CD14-positive monocyte (primary cell): ENCODE measurements at regions not wholly inside any gene's neighbourhood (a gene's known extent, or its start where the extent isn't known, plus 50 kb on each side); places are given as distances from the start of the nearest gene placed in this dataset.

Source experiments
- DNase-seq, 3 donors: peaks; one replicate each; pipeline ENCODE4 v3.0.0-alpha.2; 2011 to 2022
- H2AFZ ChIP-seq: 2 replicates; pipeline ENCODE4 v1.6.0; 2012; ENCODE audit warnings: mild to moderate bottlenecking, low read depth, low read length, inconsistent platforms; ENCODE audit not compliant: insufficient read depth, poor library complexity, severe bottlenecking
- H3K27ac ChIP-seq, 2 donors: 1 replicate in 1 of 2; 2 replicates in 1 of 2; pipeline ENCODE4 v1.5.1; 2012 to 2013; ENCODE audit warnings: low read length in 2 of 2, control low read depth in 1 of 2, inconsistent platforms in 1 of 2, low read depth in 1 of 2, mild to moderate bottlenecking in 1 of 2
- H3K27me3 ChIP-seq, 2 donors: one replicate each; pipeline versions ENCODE4 v1.6.0 to v1.6.1; 2011 to 2013; ENCODE audit warnings: low read length in 2 of 2; ENCODE audit not compliant: control insufficient read depth in 2 of 2, insufficient read depth in 2 of 2
- H3K36me3 ChIP-seq, 2 donors: replicated peaks in 1 of 2; 1 replicate in 1 of 2; 2 replicates in 1 of 2; pipeline versions ENCODE4 v1.5.1 to v1.6.1; 2012 to 2013; ENCODE audit warnings: low read length in 2 of 2, control low read depth in 1 of 2, inconsistent platforms in 1 of 2, mild to moderate bottlenecking in 1 of 2; ENCODE audit not compliant: insufficient read depth in 2 of 2, control insufficient read depth in 1 of 2
- H3K4me1 ChIP-seq, 2 donors: 1 replicate in 1 of 2; 2 replicates in 1 of 2; pipeline versions ENCODE4 v1.5.1 to v1.6.1; 2012 to 2013; ENCODE audit warnings: low read length in 2 of 2, control low read depth in 1 of 2, inconsistent platforms in 1 of 2, mild to moderate bottlenecking in 1 of 2, moderate library complexity in 1 of 2; ENCODE audit not compliant: insufficient read depth in 2 of 2, control insufficient read depth in 1 of 2
- H3K4me2 ChIP-seq: replicated peaks from 2 replicates; pipeline ENCODE3; 2012; ENCODE audit warnings: low read length, moderate library complexity, mild to moderate bottlenecking; ENCODE audit not compliant: poor library complexity, severe bottlenecking; ENCODE audit errors: extremely low read depth
- H3K4me3 ChIP-seq, 3 experiments: fragments of 200-600 bp in 1 of 3; sonication (generic) in 1 of 3; replicated peaks in 1 of 3; 1 replicate in 2 of 3; 2 replicates in 1 of 3; pipeline ENCODE4 v1.5.1; 2011 to 2013; ENCODE audit warnings: low read length in 3 of 3, mild to moderate bottlenecking in 3 of 3, control low read depth in 2 of 3, low read depth in 2 of 3, inconsistent platforms in 1 of 3, moderate library complexity in 1 of 3
- H3K79me2 ChIP-seq: 2 replicates; pipeline ENCODE4 v1.6.0; 2012; ENCODE audit warnings: mild to moderate bottlenecking, control low read depth, inconsistent platforms, low read length, moderate library complexity; ENCODE audit not compliant: insufficient read depth
- H3K9ac ChIP-seq: 2 replicates; pipeline ENCODE4 v1.6.0; 2017; ENCODE audit warnings: low read length, mild to moderate bottlenecking; ENCODE audit not compliant: insufficient read depth, poor library complexity, severe bottlenecking
- H3K9me3 ChIP-seq, 2 donors: replicated peaks in 1 of 2; 1 replicate in 1 of 2; 2 replicates in 1 of 2; pipeline versions ENCODE4 v1.5.1 to v1.6.1; 2012 to 2013; ENCODE audit warnings: low read length in 2 of 2, control low read depth in 1 of 2; ENCODE audit not compliant: control insufficient read depth in 1 of 2, insufficient read depth in 1 of 2
- H4K20me1 ChIP-seq: 2 replicates; pipeline ENCODE4 v1.6.0; 2012; ENCODE audit warnings: mild to moderate bottlenecking, low read length, control low read depth, moderate library complexity; ENCODE audit not compliant: insufficient read depth
- H3K27ac Mint-ChIP-seq, 7 donors: one replicate each; pipeline ENCODE4 v1.8.0; 2020; ENCODE audit warnings: mild to moderate bottlenecking in 7 of 7, mixed read lengths in 7 of 7, moderate library complexity in 6 of 7, inconsistent platforms in 2 of 7
- H3K27me3 Mint-ChIP-seq, 3 donors: one replicate each; pipeline ENCODE4 v1.8.0; 2021 to 2022; ENCODE audit warnings: low read depth in 3 of 3, mild to moderate bottlenecking in 3 of 3, mixed read lengths in 3 of 3, moderate library complexity in 3 of 3, inconsistent platforms in 1 of 3
- H3K36me3 Mint-ChIP-seq, 2 donors: one replicate each; pipeline ENCODE4 v1.8.0; 2020; ENCODE audit warnings: mixed read lengths in 2 of 2, inconsistent platforms in 1 of 2, mild to moderate bottlenecking in 1 of 2
- H3K4me1 Mint-ChIP-seq: one replicate; pipeline ENCODE4 v1.8.0; 2020; ENCODE audit warnings: mild to moderate bottlenecking, mixed read lengths
- H3K4me3 Mint-ChIP-seq, 2 donors: one replicate each; pipeline ENCODE4 v1.8.0; 2020; ENCODE audit warnings: mild to moderate bottlenecking in 2 of 2, mixed read lengths in 2 of 2, moderate library complexity in 1 of 2
- H3K9me3 Mint-ChIP-seq, 7 donors: one replicate each; pipeline ENCODE4 v1.8.0; 2020 to 2022; ENCODE audit warnings: mixed read lengths in 7 of 7, mild to moderate bottlenecking in 6 of 7, moderate library complexity in 6 of 7, inconsistent platforms in 2 of 7
- WGBS: methylation state at CpG from one replicate; pipeline ENCODE4 v1.1.5; 2013; ENCODE audit warnings: missing lambda C conversion rate; ENCODE audit not compliant: insufficient coverage; 5-methylcytosine and 5-hydroxymethylcytosine counted together
- intact Hi-C, 2 donors: fragments of 100-400 bp; cut with micrococcal nuclease; formaldehyde crosslinking; loops; one replicate each; pipeline versions ENCODE4 v1.15.0 to v1.15.1; 2023
- TF ChIP-seq, protein P1 (sequence below): fragments of 200-600 bp; IDR thresholded peaks from one replicate; pipeline ENCODE4 v1.8.0; 2022; ENCODE audit warnings: antibody characterized with exemption, mild to moderate bottlenecking

DNA sequence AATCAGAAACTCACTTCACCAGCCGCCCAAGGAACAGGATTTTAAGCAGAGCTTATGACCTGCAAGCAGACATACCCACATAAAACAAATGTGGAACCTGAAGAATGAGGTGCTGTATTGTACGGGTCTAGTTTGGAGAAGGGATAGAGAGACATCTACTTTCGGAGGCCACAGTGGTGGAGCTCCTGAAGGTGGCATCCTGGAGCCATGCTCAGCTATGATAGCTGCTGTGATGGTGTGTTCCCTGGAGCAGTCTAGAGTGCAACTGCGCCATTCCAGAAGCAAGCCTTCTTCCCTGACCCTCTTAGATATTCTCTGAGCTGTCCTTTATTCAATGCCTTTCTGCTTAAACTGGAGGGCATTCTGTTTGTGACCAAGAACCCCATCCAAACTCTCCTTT lies 402.6 kb downstream of the FUT8 start:
- Histone ChIP-seq H3K4me2 (no peak overlapping the region), H3K36me3 (no peaks in the 10 kb centered on the region), H3K9ac (no peak overlapping the region), H3K27me3 (no peaks in the 10 kb centered on the region), H3K27ac (no peak overlapping the region), H2AFZ (no peak overlapping the region), H3K4me3 (no peak overlapping the region), H4K20me1 (no peaks in the 10 kb centered on the region), H3K9me3 (no peaks in the 10 kb centered on the region), H3K79me2 (no peaks in the 10 kb centered on the region), H3K4me1 (no peaks in the 10 kb centered on the region)
- Mint-ChIP-seq H3K27me3 (peaks cover 0 to 3% (median 3%) of the 10 kb centered on the region in 3 donors), H3K27ac (no peak overlapping the region), H3K36me3 (no peaks in the 10 kb centered on the region), H3K4me1 (no peaks in the 10 kb centered on the region), H3K4me3 (no peak overlapping the region), H3K9me3 (no peaks in the 10 kb centered on the region)
- no CpG with 5 or more reads among the region's 4 CpGs for WGBS
- intact Hi-C loops: no loop called here
- no peak for DNase-seq
- TF ChIP-seq, protein P1, sequence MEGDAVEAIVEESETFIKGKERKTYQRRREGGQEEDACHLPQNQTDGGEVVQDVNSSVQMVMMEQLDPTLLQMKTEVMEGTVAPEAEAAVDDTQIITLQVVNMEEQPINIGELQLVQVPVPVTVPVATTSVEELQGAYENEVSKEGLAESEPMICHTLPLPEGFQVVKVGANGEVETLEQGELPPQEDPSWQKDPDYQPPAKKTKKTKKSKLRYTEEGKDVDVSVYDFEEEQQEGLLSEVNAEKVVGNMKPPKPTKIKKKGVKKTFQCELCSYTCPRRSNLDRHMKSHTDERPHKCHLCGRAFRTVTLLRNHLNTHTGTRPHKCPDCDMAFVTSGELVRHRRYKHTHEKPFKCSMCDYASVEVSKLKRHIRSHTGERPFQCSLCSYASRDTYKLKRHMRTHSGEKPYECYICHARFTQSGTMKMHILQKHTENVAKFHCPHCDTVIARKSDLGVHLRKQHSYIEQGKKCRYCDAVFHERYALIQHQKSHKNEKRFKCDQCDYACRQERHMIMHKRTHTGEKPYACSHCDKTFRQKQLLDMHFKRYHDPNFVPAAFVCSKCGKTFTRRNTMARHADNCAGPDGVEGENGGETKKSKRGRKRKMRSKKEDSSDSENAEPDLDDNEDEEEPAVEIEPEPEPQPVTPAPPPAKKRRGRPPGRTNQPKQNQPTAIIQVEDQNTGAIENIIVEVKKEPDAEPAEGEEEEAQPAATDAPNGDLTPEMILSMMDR: no peak

DNA sequence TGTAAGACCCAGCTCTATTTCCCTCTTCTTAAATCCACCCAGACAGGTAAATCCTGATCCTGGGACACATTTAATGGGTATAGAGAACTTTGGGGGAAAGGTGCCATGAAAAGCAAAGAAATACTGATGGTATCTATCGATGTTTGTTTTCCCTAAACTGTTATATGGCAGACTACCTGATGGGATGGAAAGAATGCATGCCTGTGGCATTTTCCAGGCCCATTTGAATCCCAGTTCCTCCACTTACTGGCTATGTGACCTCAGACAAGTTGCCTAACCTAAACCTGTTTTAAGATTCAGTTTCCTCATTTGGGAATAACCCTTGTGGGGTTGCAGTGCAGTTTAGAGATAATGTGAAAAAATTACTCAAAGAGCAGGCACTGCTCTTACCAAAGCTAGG lies 404.5 kb downstream of the FUT8 start:
- Mint-ChIP-seq H3K36me3 (no peaks in the 10 kb centered on the region), H3K4me1 (no peaks in the 10 kb centered on the region), H3K9me3 (no peaks in the 10 kb centered on the region), H3K27ac (no peak overlapping the region), H3K4me3 (no peak overlapping the region), H3K27me3 (peaks cover 0 to 2% (median 0%) of the 10 kb centered on the region in 3 donors)
- TF ChIP-seq, protein P1: no peak
- H4K20me1 ChIP-seq: no peaks in the 10 kb centered on the region
- intact Hi-C loops: no loop called here
- no peak overlapping the region for H3K4me2 ChIP-seq
- H3K9ac ChIP-seq: no peak overlapping the region
- no peaks in the 10 kb centered on the region for H3K4me1 ChIP-seq
- no peak overlapping the region for H3K4me3 ChIP-seq
- H3K27me3 ChIP-seq: no peaks in the 10 kb centered on the region
- no peak overlapping the region for H3K27ac ChIP-seq
- no peaks in the 10 kb centered on the region for H3K36me3 ChIP-seq
- H3K79me2 ChIP-seq: no peaks in the 10 kb centered on the region
- DNase-seq: no peak
- no peak overlapping the region for H2AFZ ChIP-seq
- no peaks in the 10 kb centered on the region for H3K9me3 ChIP-seq
- no CpG with 5 or more reads among the region's 1 CpG for WGBS
